Fibroblast of the conjunctiva (primary cell): ENCODE measurements at regions not wholly inside any gene's neighbourhood (a gene's known extent, or its start where the extent isn't known, plus 50 kb on each side); places are given as distances from the start of the nearest gene placed in this dataset.
"Not testable (repeated sequence)": the region's sequence is repeated elsewhere in the genome, so short reads cannot be mapped to it uniquely, and the experiment has no call there.

Source experiments
- DNase-seq: peaks from one replicate; pipeline ENCODE4 v3.0.0-alpha.2; 2010; ENCODE audit warnings: low read depth

DNA sequence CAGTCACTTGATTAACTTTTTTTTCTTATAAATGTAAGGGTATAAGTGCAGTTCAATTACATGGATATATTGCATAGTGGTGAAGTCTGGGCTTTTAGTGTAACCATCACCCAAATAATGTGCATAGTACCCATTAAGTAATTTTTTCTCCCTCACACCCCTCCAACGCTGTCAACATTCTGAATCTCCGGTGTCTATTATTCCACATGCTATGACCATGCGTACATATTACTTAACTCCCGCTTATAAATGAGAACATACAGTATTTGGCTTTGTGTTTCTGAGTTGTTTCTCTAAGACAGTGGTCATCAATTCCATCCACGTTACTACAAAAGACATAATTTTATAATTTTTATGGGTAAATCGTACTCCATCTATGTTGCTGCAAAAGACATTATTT is 1191.1 kb downstream of the NCAM2 start:
- no peak for DNase-seq

DNA sequence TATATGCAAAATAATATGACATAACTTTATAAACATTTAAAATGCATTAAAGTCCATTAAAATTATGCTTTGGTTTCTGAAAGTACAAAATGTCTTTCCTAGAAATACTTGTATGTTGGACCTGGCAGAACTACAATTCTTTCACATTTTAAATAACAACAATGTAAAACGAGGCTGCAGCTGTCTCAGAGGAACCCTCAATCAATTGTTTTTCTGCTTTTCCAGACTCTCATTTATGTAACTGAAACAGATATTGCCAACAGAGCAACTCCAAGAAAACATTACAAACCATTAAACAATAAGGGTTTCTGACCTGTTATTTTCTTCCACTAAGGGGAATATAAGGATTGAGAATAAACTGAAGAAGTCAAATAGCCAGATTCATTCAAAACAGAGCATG is 1193.4 kb downstream of the NCAM2 start:
- no peak for DNase-seq

DNA sequence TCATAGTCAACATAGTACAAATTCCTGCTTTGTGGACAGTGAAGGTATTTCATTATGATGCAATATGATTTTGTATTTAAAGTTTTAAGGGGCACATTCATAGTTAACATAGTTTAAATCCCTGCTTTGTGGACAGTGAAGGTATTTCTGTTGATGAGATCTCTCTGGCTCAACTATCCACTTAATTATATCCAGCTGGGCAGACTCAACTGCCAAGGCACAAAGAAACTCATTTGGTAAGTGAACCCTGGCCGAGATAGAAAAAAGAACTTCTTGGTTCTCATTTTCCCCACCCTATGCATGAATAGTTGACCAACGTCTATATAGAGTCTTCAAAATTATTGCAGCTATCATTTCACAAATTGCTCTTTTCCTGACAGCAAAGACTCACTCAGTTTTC is 1194.6 kb downstream of the NCAM2 start:
- no peak for DNase-seq

DNA sequence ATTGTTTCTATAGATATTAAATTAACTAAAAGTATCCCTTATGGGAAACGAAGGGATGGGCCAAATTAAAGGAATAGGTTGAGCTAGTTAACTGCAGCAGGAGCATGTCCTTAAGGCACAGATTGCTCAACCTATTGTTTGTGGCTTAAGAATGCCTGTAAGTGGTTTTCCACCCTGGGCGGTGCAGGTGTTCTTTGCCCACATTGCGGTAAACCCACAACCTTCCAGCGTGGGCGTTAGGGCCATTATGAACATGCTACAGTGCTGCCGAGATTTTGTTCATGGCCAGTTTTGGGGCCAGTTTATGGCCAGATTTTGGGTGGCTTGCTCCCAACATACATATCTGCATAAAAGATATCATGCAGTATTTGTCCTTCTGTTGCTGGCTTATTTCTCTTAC is 1196.8 kb downstream of the NCAM2 start:
- DNase-seq, result not testable (repeated sequence)

DNA sequence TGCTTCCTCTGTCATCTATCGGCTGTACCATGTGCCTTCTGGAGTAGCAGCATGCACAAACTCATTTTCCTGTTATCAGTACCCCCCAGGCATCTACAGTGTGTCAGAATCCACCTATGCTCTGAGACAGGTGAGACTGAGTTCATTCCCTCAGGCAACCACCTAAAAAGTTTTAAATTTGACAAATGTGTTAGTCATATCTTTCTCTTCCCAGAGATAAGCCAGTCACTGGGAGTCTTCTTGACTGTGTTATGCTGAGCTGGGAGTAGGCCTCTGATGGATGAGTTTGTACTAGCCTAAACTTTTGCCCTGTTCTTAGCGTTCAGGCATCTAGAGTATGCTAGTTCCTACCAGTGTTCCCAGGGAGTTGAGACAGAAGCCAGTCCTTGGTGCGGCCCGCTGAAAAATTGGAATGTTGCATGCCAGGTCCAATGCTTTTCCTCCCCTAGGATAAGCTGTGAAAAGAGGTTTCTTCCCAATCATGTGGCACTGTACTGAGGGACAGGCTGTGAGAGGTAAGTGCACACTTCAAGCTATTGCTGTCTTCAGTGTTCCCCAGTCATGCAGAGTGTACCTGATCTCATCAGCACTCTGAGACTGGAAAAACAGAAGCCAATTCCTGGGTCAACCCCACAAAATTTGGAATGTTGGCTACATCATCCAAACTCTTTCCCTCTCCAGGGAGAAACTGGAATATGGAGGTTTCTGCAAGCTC is 1202.3 kb downstream of the NCAM2 start:
- DNase-seq, result no peak

DNA sequence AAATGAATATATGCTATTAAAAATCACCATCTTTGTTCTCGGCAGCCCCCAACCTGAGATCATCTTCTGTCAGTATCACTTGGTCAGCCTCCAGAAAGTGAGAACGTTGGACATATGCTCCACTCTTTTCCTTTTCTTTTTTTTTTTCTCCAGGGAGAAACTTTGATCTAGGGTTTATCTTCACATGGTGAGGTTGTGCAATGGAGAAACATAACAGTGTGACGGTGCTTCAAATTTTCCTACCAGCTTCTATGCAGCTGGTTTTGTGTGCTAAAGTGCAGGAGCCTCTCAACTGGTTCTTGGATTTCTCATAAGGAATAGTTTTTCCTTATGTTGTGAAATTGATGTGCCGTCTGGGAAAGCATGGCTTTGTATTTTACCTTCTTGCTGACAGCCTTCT is 1202.9 kb downstream of the NCAM2 start:
- DNase-seq, result no peak

- DNase-seq, result no peak
Measured at GRCh38 chr21:22201669-22202068, 1203.5 kb downstream of the NCAM2 start.

- DNase-seq, result no peak
Measured at GRCh38 chr21:22209304-22209700, 1211.1 kb downstream of the NCAM2 start.

DNA sequence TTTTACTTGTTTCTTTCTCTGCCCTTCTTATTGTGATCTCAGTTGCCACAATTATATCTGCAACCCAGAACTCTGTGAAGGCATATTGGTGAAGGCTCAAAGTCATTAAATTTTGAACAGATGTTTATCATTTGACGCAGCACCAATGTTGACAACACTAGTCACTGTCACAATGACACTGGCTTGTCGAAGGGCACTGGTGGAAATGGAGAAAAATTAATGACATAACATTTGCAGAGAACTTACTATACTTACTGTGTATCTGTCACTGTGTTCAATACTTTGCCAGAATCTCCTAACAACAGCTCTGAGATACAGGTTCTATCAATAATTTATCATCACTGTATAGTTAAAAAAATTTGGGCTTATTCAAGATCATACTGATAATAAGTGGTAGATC is 1213.7 kb downstream of the NCAM2 start:
- no peak for DNase-seq

GRCh38 chr21:22223385-22223784 is 1225.2 kb downstream of the NCAM2 start:
- no peak for DNase-seq

DNA sequence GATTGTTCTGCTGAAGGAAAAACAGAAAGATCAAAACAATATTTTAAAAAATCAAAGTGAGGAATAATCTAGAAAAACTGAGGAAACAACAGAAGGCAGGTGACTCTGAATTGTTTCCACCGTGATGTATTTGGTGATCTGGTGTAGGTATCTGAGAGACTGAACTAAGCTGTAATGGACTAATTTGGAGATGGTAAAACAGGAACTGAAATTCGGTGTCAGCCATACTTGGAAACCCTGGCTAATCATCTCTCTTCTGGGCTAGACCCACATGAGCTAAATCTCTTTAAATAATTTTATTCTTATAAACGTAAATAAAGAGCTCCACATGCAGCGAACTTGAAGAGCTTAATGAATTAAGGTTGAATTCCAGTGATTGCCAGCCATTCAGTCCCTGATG is 1226.1 kb downstream of the NCAM2 start:
- DNase-seq, result no peak

DNA sequence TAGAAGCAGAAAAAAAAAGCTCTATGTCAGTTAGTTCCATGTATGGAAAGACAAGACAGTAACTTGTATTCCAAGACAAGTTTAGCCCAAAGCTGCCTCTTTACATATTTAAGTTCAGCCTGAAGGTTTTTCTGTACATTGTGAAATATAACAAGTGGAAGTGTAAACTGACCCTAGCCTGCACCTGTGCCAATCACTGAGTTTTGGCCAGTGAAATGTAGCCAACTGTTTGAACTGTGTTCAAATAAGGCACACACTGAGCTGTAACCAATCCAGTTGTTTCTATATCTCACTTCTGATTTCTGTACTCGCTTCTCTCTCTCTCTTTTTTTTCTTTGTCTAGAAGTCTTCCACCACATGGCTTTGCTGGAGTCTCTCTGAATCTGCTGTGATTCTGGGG is 1227.1 kb downstream of the NCAM2 start:
- no peak for DNase-seq

DNA sequence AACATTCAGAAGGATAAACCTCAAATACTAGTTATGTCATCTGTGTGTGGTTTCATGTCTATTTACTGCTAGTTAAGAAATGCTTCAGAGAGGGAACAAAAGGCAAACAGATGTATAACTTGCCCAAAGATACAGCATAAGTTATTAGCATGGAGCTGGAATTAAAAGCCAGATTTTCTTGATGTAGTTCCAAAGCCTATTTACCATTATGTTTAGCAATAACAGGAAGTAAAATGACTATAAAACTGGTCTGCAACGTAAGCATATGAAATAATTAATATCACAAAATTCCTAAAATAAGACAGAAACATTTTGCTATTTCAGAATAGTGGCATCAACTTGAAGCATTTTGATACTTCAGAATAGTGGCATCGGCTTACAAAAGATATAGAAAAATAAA is 1232.8 kb downstream of the NCAM2 start:
- DNase-seq, result no peak

- no peak for DNase-seq
Measured at GRCh38 chr21:22235866-22236590, 1237.8 kb downstream of the NCAM2 start.

- no peak for DNase-seq
Measured at GRCh38 chr21:22244516-22244915, 1246.3 kb downstream of the NCAM2 start.

DNA sequence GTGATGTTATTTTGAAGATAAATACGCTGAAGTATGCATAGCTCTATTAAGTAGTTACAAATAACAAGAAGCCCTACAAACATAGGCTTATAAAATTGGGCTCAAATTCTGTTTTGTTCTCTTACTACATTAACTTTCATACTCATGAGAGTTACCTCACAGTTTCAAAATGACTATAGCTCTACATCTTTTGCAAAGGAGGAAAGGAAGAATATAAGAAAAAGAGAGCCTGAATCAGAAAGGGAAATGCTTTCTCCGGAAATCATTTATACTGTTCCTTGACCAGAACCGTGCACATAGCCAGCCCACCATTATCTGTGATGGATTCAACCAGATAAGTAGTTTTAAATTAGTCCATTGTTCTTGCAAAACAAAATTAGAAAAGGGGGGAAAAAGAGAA is 1252.1 kb downstream of the NCAM2 start:
- no peak for DNase-seq

GRCh38 chr21:22253761-22254160 is 1255.6 kb downstream of the NCAM2 start:
- DNase-seq, result no peak

GRCh38 chr21:22258821-22259220 is 1260.6 kb downstream of the NCAM2 start:
- no peak for DNase-seq

- DNase-seq, result no peak
Measured at GRCh38 chr21:22260274-22260673, 1262.1 kb downstream of the NCAM2 start.

- no peak for DNase-seq
Measured at GRCh38 chr21:22263890-22264289, 1265.7 kb downstream of the NCAM2 start.

DNA sequence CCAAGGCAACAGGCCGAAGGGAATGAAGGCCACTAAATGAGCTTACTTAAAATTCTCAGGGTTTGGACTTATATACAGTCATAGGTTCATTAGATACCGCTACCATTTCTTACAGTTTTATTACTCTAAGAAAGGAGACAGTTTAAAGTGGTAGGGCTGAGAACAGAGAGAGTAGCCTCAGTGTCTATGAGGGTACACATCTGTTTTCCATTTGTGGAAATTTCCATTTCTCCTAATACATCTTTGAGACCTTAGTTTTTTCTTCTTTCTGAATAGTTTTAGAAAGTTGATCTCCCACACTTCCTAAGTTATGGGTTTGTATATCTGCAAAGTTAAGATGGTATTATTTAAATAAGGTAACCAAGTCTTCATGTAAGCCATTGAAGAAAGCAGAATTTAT is 1279.1 kb downstream of the NCAM2 start:
- DNase-seq, result no peak

GRCh38 chr21:22278366-22278765 is 1280.2 kb downstream of the NCAM2 start:
- DNase-seq, result no peak

DNA sequence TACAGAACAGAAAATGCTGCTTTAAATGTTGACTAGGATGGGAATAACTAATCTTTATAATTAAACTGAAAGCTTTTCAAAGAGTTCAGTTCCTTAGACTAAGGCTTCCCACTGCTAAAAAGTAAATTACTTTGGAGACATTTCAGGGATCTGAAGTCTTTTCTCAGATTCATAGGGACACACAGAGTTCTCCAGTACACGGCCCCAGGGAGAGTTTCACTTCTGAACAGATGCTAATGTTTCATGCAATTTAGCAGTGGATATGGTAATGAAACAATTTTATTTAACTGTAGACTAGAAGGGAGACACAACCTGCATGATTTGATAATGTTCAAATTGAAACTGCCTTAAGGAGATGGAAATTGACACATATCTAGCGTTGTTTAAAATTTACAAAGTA is 1282.6 kb downstream of the NCAM2 start:
- no peak for DNase-seq
